GM12865 (cell line): ENCODE measurements at regions not wholly inside any gene's neighbourhood (a gene's known extent, or its start where the extent isn't known, plus 50 kb on each side); places are given as distances from the start of the nearest gene placed in this dataset.

ENCODE experiments used
- DNase-seq: peaks from one replicate; pipeline ENCODE4 v3.0.0; 2010; ENCODE audit warnings: low read depth
- H3K4me3 ChIP-seq: 2 replicates; pipeline ENCODE4 v1.5.1; 2011; ENCODE audit warnings: mild to moderate bottlenecking, low read depth, low read length, control low read depth
- TF ChIP-seq, protein P1 (sequence below): IDR thresholded peaks from 2 replicates; pipeline ENCODE4 v1.5.1; 2011; ENCODE audit warnings: low read length, control low read depth, low read depth, inconsistent platforms; ENCODE audit not compliant: insufficient read depth; ENCODE audit errors: missing control alignments

- peak; percentile 69 for DNase-seq
- no peak overlapping the region for H3K4me3 ChIP-seq
- TF ChIP-seq, protein P1, sequence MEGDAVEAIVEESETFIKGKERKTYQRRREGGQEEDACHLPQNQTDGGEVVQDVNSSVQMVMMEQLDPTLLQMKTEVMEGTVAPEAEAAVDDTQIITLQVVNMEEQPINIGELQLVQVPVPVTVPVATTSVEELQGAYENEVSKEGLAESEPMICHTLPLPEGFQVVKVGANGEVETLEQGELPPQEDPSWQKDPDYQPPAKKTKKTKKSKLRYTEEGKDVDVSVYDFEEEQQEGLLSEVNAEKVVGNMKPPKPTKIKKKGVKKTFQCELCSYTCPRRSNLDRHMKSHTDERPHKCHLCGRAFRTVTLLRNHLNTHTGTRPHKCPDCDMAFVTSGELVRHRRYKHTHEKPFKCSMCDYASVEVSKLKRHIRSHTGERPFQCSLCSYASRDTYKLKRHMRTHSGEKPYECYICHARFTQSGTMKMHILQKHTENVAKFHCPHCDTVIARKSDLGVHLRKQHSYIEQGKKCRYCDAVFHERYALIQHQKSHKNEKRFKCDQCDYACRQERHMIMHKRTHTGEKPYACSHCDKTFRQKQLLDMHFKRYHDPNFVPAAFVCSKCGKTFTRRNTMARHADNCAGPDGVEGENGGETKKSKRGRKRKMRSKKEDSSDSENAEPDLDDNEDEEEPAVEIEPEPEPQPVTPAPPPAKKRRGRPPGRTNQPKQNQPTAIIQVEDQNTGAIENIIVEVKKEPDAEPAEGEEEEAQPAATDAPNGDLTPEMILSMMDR, result peak; percentile 67
Observed at GRCh38 chr12:19572920-19573558, 133.7 kb downstream of the AEBP2 start.

DNA sequence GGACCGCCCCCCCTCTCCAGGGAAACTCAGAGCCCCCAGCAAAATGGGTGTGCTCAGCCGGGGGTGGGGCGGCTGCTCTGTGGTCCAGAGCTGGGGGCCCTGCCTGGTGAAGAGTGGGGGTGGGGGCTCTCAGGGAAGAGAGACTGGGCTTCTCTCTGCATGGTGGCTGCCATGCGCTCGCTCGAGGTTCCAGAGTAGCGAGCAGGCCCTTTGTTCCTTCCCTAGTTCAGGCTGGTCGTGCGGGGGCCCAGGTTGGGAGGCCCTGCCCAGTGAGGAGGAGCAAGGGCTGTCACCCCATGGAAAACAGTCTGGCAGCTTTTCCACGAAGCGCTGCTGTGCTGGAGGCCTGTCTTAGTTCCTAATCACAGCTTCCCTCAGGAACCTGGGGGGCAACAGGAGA is 134.6 kb downstream of the AEBP2 start:
- H3K4me3 ChIP-seq, result no peak overlapping the region
- TF ChIP-seq, protein P1, result no peak
- DNase-seq, result no peak

GRCh38 chr12:19574601-19575000 is 135.3 kb downstream of the AEBP2 start:
- TF ChIP-seq, protein P1, result no peak
- peak; percentile 6 for DNase-seq
- no peak overlapping the region for H3K4me3 ChIP-seq

- TF ChIP-seq, protein P1, result no peak
- no peak for DNase-seq
- no peak overlapping the region for H3K4me3 ChIP-seq
Observed at GRCh38 chr12:19575337-19576243, 136.3 kb downstream of the AEBP2 start.

- DNase-seq, result no peak
- TF ChIP-seq, protein P1, result no peak
- H3K4me3 ChIP-seq, result no peak overlapping the region
Observed at GRCh38 chr12:19576506-19577280, 137.4 kb downstream of the AEBP2 start.

DNA sequence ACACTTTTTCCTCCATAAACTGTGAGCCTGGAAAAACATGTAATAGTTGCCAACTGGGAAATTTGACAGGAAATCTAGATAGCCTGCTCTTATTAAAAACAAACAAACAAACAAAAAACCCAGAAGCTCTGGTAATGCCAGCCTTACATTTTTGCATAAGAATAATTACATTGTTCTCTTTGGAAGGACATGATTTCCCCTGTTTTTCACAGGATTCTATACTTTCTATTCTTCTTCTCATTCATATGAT is 137.9 kb downstream of the AEBP2 start:
- TF ChIP-seq, protein P1, result no peak
- no peak for DNase-seq
- no peak overlapping the region for H3K4me3 ChIP-seq
